ENCODE measurements at regions not wholly inside any gene's neighbourhood (a gene's known extent, or its start where the extent isn't known, plus 50 kb on each side); places are given as distances from the start of the nearest gene placed in this dataset.

DNA sequence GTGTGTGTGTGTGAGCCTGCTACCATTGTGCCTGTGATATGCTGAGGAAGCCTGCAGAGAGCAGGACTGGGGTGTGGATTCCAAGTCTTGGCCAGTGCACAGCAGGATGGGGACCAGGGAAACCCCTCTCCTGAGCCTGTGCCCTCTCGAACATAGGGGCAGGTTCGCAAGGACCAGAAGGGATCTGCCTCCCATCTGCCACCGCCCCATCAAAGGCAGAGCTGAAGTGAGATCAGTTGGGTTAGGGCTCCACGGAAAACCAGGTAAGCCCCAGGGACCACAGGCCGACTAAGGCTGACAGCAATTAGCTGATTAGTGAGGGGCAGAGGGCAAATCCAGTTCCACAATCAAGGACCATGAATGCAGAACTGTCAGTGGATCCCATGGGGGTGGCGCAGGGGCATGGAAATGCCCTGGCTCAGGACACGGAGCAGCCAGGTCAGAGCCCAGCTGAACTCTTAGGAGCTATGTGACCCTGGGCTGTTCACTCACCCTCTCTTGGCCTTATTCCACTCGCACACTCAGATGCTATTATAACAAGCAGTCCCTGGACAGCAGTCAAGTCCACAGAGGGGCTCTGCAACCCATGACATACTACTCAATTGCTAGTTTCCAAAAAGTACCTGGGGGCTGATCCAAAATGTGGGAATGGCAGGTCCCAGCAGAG lies 84.2 kb upstream of the ID2 start:
- no peak overlapping the region for H3K27ac ChIP-seq (ENCODE audit: low read length, poor library complexity, severe bottlenecking)
- H3K18ac ChIP-seq (ENCODE audit: low read depth in 1 of 2, low read length in 2 of 2), result peak overlapping the region; percentile 16 to 69
- H2BK12ac ChIP-seq (ENCODE audit: low read length in 2 of 2), result peak overlapping the region; percentile 76 to 88
- no peak overlapping the region for H3K23ac ChIP-seq (ENCODE audit: low read length in 2 of 2)
- H3K9me3 ChIP-seq (ENCODE audit: control insufficient read depth, low read length), result no peaks in the 10 kb centered on the region
- no peak overlapping the region for H2BK120ac ChIP-seq (ENCODE audit: low read depth, low read length)
- H4K8ac ChIP-seq (ENCODE audit: low read length), result peak overlapping the region; percentile 69
- peak overlapping the region; percentile 51 for H3K9ac ChIP-seq (ENCODE audit: low read length)
- no peak for DNase-seq
- no peaks in the 10 kb centered on the region for H3K36me3 ChIP-seq (ENCODE audit: control insufficient read depth in 1 of 2, insufficient read depth in 2 of 2, low read depth in 1 of 2, low read length in 2 of 2)
- no peak overlapping the region for H2BK5ac ChIP-seq (ENCODE audit: low read depth, low read length, poor library complexity, severe bottlenecking)
- H3K4me2 ChIP-seq (ENCODE audit: low read length, poor library complexity, severe bottlenecking), result no peak overlapping the region
- no peak overlapping the region for H2AK5ac ChIP-seq (ENCODE audit: low read length, severe bottlenecking)
- no peaks in the 10 kb centered on the region for H3K79me1 ChIP-seq (replicated peaks; ENCODE audit: low read length, poor library complexity, severe bottlenecking)
- no peak overlapping the region for H3K4me3 ChIP-seq (ENCODE audit: insufficient read depth in 1 of 2, low read depth in 1 of 2, low read length in 2 of 2)
- H3K27me3 ChIP-seq (ENCODE audit: control insufficient read depth in 1 of 2, insufficient read depth in 1 of 2, low read length in 2 of 2), result no peaks in the 10 kb centered on the region
- H3K4ac ChIP-seq (ENCODE audit: low read depth in 1 of 2, low read length in 2 of 2), result peak overlapping the region in 1 of 2 experiments; percentile 86
- WGBS, result 90% methylated on average over 8 of the region's 8 CpGs
- H2BK15ac ChIP-seq (ENCODE audit: low read depth, poor library complexity, severe bottlenecking), result no peak overlapping the region
- peaks cover 5% of the 10 kb centered on the region for H3K4me1 ChIP-seq (ENCODE audit: control insufficient read depth, insufficient read depth, low read depth, low read length)
- H4K91ac ChIP-seq (ENCODE audit: low read length), result peak overlapping the region; percentile 62
- H2AFZ ChIP-seq (ENCODE audit: low read depth, low read length), result no peak overlapping the region
- peak overlapping the region in 1 of 2 experiments; percentile 5 for H3K14ac ChIP-seq (ENCODE audit: low read length in 2 of 2)

DNA sequence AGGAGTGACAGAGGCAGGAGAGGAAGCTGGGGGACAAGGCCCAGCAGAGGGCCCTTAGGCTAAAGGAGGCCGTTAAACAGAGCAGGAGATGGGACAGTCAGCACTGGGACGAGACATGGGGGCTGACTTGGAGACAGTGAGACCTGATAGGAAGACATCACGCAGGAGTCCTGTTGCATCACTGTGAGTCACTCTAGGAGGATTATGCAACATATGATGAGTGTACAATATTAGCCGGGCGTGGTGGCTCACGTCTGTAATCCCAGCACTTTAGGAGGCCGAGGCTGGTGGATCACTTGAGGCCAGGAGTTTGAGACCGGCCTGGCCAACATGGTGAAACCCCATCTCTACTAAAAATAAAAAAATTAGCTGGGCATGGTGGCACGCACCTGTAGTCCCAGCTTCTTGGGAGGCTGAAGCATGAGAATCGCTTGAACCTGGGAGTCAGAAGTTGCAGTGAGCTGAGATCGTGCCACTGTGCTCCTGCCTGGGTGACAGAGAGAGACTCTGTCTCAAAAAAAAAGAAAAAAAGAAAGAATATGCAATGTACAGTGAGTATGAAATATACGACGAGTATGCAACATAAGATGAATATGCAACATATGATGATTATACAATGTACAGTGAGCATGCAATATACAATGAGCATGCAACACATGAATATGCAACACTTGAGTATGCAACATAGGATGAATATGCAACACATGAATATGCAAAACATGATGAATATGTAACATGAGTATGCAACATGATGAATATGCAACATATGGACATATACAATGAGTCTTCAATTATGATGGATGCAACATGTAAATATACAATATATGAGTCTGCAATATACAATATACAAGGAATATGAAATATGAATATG lies 83.3 kb upstream of the ID2 start:
- peak; percentile 98 for DNase-seq
- Histone ChIP-seq H2AK5ac (ENCODE audit: low read length, severe bottlenecking) (no peak overlapping the region), H3K79me1 (replicated peaks; ENCODE audit: low read length, poor library complexity, severe bottlenecking) (no peaks in the 10 kb centered on the region), H3K4ac (ENCODE audit: low read depth in 1 of 2, low read length in 2 of 2) (peak overlapping the region in 1 of 2 experiments; percentile 86), H2BK120ac (ENCODE audit: low read depth, low read length) (no peak overlapping the region), H3K14ac (ENCODE audit: low read length in 2 of 2) (no peak overlapping the region), H3K27ac (ENCODE audit: low read length, poor library complexity, severe bottlenecking) (no peak overlapping the region), H3K9me3 (ENCODE audit: control insufficient read depth, low read length) (no peaks in the 10 kb centered on the region), H3K27me3 (ENCODE audit: control insufficient read depth in 1 of 2, insufficient read depth in 1 of 2, low read length in 2 of 2) (no peaks in the 10 kb centered on the region), H2BK5ac (ENCODE audit: low read depth, low read length, poor library complexity, severe bottlenecking) (no peak overlapping the region), H3K18ac (ENCODE audit: low read depth in 1 of 2, low read length in 2 of 2) (peak overlapping the region in 1 of 2 experiments; percentile 69), H3K23ac (ENCODE audit: low read length in 2 of 2) (no peak overlapping the region), H3K4me3 (ENCODE audit: insufficient read depth in 1 of 2, low read depth in 1 of 2, low read length in 2 of 2) (no peak overlapping the region), H3K4me2 (ENCODE audit: low read length, poor library complexity, severe bottlenecking) (no peak overlapping the region), H4K91ac (ENCODE audit: low read length) (no peak overlapping the region), H4K8ac (ENCODE audit: low read length) (peak overlapping the region; percentile 69), H3K9ac (ENCODE audit: low read length) (peak overlapping the region; percentile 51), H3K4me1 (ENCODE audit: control insufficient read depth, insufficient read depth, low read depth, low read length) (peaks cover 5% of the 10 kb centered on the region), H2BK12ac (ENCODE audit: low read length in 2 of 2) (peak overlapping the region in 1 of 2 experiments; percentile 88), H3K36me3 (ENCODE audit: control insufficient read depth in 1 of 2, insufficient read depth in 2 of 2, low read depth in 1 of 2, low read length in 2 of 2) (no peaks in the 10 kb centered on the region), H2BK15ac (ENCODE audit: low read depth, poor library complexity, severe bottlenecking) (no peak overlapping the region), H2AFZ (ENCODE audit: low read depth, low read length) (no peak overlapping the region)
- whole genome bisulfite sequencing, result 38% methylated on average over 11 of the region's 13 CpGs

GRCh38 chr2:8599421-8600242 lies 82.2 kb upstream of the ID2 start:
- H3K23ac ChIP-seq (ENCODE audit: low read length in 2 of 2), result no peak overlapping the region
- no peaks in the 10 kb centered on the region for H3K79me1 ChIP-seq (replicated peaks; ENCODE audit: low read length, poor library complexity, severe bottlenecking)
- no peak overlapping the region for H3K18ac ChIP-seq (ENCODE audit: low read depth in 1 of 2, low read length in 2 of 2)
- H3K14ac ChIP-seq (ENCODE audit: low read length in 2 of 2), result no peak overlapping the region
- no peak for DNase-seq
- H4K91ac ChIP-seq (ENCODE audit: low read length), result no peak overlapping the region
- peaks cover 4% of the 10 kb centered on the region for H3K4me1 ChIP-seq (ENCODE audit: control insufficient read depth, insufficient read depth, low read depth, low read length)
- peak overlapping the region; percentile 14 for H4K8ac ChIP-seq (ENCODE audit: low read length)
- no peak overlapping the region for H3K4me3 ChIP-seq (ENCODE audit: insufficient read depth in 1 of 2, low read depth in 1 of 2, low read length in 2 of 2)
- no peak overlapping the region for H3K9ac ChIP-seq (ENCODE audit: low read length)
- H2BK5ac ChIP-seq (ENCODE audit: low read depth, low read length, poor library complexity, severe bottlenecking), result no peak overlapping the region
- no peak overlapping the region for H3K4ac ChIP-seq (ENCODE audit: low read depth in 1 of 2, low read length in 2 of 2)
- H2BK120ac ChIP-seq (ENCODE audit: low read depth, low read length), result peak overlapping the region; percentile 13
- no peaks in the 10 kb centered on the region for H3K27me3 ChIP-seq (ENCODE audit: control insufficient read depth in 1 of 2, insufficient read depth in 1 of 2, low read length in 2 of 2)
- no peak overlapping the region for H2AFZ ChIP-seq (ENCODE audit: low read depth, low read length)
- H2BK12ac ChIP-seq (ENCODE audit: low read length in 2 of 2), result no peak overlapping the region
- H3K27ac ChIP-seq (ENCODE audit: low read length, poor library complexity, severe bottlenecking), result no peak overlapping the region
- H2BK15ac ChIP-seq (ENCODE audit: low read depth, poor library complexity, severe bottlenecking), result peak overlapping the region; percentile 58
- H3K36me3 ChIP-seq (ENCODE audit: control insufficient read depth in 1 of 2, insufficient read depth in 2 of 2, low read depth in 1 of 2, low read length in 2 of 2), result no peaks in the 10 kb centered on the region
- H2AK5ac ChIP-seq (ENCODE audit: low read length, severe bottlenecking), result no peak overlapping the region
- H3K4me2 ChIP-seq (ENCODE audit: low read length, poor library complexity, severe bottlenecking), result no peak overlapping the region
- no peaks in the 10 kb centered on the region for H3K9me3 ChIP-seq (ENCODE audit: control insufficient read depth, low read length)
- WGBS, result 88% methylated on average over 24 of the region's 24 CpGs

Measured in mesenchymal stem cell (in vitro differentiated cells and primary cell).